GM11168 (cell line): ENCODE measurements at regions not wholly inside any gene's neighbourhood (a gene's known extent, or its start where the extent isn't known, plus 50 kb on each side); places are given as distances from the start of the nearest gene placed in this dataset.

Experiments
- in situ Hi-C: fragments of 300-500 bp; cut with MboI; formaldehyde crosslinking; loops from one replicate; pipeline ENCODE4 v1.12.0; 2022; ENCODE audit warnings: low sequenced_read_pairs; ENCODE audit not compliant: unreplicated experiment

DNA sequence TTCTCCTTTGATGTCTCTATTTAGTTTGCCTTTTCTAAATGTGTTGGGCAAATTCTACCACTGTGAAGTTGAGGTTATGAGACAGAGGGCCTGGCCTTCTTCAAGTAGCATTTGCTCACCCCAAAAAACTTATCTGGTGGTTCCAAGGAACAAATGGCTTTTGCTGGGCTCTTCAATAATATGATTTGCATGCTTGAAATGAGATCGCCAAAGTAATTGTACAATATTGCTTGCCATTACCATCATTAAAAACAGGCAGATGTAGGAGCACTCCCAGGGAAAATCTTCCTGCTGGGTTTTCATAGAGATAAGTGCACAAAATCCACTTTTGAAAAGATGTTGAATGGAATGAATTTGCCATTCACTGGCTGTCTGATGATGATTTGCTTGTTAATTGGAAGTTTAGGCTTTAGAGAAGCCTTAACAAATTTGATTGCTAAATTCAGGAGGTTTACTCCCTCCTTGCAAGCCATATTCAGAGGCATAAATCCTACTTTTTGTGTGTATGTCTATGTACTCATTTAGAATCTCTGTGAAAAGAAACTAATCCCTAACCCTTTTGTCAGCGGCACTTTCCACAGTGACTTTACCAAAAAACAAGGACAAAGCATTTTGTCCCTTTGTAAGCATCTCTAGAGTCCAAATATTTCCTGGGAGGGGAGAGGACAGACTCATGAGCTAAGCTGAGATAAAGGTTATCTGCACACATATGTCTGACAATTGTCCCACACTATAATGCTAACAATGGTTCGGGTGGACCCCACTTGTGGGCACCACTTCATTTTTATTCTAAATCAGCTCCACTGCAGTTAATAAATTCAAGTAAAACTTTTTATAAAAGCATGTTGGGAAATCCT is 240.8 kb upstream of the PIK3C3 start:
- in situ Hi-C loops, result no loop called here

DNA sequence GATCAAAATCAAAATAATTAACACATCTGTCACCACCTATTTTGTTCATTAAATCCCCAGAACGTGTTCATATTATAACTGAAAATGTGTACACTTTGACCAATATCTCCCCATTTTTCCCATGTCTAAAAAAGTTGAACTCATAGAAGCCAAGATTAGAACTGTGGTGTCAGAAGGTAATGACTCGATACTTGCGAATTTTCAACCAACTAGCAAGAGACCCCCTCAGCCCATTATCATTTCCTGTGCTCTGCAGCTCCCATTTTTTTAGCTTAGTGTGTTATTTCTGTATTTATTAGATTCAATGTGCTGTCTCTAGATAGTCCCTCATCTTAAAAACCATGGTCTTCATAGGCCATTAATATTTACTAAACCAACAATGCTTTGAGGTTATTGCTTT is 248.7 kb upstream of the PIK3C3 start:
- in situ Hi-C loops, result no loop called here

DNA sequence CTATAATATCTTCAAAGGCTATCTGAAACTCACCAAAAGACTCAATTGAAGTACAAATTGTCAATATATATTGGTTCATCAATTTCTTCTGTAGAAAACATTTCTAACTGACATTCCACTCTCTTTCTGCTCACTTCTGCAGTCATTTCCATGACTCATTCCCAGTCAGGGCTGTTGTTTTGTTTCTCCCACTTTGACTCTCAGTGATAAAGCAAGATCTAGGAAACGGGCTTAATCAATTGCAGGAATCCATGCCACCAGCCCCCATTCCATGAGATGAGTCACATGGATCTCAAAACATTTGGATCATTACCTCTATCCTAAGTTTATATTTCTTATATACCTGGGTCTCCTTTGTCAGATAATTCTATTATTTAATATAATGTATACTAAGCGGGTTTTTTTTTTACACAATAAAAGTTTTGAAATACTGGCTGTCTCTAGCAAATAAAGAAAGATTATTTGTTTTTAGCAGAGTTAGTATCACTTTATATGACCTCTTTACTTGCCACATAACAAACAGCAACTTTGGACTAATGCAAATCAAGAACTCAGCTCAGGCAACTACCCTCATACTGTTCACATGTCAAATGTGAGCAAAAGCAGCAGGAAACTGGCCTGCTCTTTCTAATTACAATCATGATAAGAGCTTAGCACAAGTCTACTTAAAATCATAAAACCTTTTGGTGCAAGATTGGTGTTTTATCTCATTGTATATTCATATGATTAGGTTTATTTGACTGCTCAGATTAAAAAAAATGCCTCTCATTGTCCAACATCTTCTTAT is 251.1 kb upstream of the PIK3C3 start:
- in situ Hi-C loops, result no loop called here

GRCh38 chr18:41700416-41700815 is 254.6 kb upstream of the PIK3C3 start:
- in situ Hi-C loops, result no loop called here

GRCh38 chr18:41695441-41695840 is 259.6 kb upstream of the PIK3C3 start:
- in situ Hi-C loops, result no loop called here

DNA sequence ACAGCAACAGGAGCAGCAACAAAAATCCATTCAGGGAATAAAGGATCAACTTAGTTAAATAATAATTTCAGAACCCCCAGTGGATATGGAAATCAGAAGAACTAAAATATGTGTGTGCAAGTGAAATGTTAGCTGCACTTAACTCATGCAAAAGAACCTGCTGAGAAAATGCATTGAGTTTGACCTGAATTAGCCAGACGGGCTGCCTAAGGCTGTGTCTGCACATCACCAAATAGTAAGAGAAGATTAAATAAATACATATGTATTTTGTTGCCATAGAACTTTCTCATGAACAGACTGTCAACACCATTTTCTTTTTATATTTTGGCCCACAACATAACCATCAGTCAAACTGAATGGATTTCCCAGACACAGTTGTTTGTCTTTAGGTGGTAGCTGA is 262.0 kb upstream of the PIK3C3 start:
- in situ Hi-C loops, result no loop called here

DNA sequence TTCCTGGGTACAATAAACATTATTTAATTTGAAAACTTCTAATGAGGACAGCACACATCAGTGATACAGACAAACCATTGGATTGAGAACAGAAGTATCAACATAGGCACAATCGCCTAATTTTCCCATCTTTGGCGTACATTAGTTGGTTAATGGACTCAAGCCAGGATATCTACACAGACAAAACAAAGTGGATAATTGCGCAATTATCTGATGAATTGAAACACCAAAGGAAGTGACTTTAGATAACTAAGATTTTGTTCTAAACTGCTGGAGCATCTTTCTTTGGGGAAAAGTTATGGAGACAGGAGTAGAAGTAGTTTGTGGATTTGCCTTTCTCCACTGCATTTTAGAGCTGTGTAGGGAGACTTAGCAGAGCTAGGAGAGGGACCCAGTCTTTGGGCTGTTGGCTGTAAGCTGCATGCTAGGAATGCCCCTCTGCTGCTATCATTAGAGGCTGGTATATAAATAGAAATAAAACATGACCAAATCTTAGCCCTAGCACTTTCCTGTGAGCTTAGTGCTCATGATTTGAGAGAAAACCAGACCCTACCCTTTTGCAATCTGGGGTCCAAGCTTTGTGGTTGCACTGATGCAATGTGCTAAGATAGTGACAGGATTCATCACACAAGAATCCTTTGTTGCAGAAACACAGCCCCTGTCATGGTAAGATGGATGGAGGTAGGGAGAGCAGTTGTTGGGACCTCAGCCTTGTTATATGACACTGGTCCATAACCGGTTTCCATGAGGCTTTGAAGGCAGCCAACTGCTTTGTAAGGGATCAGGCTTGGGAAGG is 264.5 kb upstream of the PIK3C3 start:
- in situ Hi-C loops, result no loop called here

DNA sequence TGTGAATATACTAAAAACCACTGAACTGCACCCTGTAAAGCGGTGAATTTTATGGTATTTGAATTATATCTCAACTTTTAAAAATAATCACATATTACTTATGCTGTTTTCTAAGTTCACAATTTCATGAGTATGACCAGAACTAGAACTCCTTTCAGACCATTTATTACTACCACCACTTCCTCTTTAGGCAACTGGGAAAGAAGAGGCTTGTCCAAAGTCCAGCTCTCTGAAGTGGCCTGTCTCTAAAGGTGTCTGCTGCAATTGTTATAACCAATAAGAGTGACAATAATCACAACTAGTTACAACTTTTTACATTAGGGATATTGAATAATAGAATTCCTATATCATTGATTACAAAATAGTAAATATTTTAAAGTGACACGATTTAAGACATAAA is 267.9 kb upstream of the PIK3C3 start:
- in situ Hi-C loops, result no loop called here

DNA sequence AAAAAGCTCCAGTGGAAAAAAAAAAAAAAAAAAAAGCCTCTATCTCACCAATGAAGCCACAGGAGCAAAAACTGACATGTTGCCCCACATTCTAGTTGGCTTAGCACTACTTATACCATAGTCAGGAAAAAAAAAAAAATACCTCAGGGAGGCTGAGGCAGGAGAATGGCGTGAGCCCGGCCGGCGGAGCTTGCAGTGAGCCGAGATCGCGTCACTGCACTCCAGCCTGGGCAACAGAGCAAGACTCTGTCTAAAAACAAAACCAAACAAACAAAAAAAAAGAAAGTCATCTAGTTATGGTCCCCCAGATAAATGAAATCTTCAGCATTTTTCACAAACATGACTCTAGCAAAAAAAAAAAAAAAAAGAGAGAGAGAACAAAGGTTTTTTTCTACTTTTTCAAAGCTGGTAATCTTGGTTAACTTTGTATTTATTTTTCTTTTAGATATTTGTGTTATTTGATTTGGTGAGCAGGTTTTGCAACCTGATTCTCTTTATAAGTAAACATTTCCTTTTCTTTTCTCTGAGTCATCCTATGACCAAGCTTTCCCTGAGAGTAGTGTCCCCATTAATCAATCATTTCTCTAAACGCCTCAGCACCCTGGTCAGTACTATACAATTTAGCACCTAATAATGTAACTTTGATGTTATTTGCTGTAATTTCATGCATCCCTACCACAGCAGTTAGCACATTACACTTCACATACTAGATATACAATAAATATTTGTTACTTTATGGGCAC is 273.7 kb upstream of the PIK3C3 start:
- in situ Hi-C loops, result no loop called here

DNA sequence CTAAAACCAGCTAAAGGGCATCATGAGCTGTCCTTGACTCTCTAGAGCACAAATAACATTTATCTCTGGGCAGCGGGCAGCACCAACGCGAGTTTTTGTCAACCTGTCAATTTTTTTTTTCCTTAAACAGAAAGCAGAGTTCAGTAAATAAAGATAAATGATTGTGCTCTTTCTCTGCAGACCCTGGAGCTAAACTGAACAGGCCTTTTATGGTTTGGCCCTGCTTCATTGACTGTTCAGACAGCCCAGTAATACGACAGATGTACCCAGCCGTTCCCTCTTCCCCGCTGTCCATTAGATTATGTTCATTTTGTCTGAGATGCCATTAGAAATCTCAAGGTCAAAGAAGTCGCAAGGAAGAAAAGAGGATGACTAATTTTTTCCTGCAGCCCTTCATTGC is 280.5 kb upstream of the PIK3C3 start:
- in situ Hi-C loops, result no loop called here

- in situ Hi-C loops, result no loop called here
Observed at GRCh38 chr18:41666231-41666630, 288.8 kb upstream of the PIK3C3 start.

DNA sequence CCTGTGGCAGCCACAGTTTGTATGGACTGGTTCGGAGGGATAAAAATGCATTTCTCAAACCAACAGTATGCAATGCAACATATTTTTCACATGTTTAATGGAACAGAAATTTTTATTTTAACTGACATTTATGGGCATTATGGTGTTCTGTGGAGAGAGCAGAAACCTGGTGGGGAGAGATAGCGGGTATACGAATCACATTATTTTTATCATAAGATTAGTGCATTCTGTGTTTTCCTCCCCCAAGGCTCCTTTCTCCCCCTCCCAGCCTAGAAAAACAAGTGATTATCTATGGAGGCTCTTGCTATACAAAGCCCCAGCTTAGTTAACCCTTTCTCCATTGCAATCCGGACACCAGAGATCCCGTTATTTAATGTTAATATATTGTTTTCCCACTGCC is 289.8 kb upstream of the PIK3C3 start:
- in situ Hi-C loops, result no loop called here

DNA sequence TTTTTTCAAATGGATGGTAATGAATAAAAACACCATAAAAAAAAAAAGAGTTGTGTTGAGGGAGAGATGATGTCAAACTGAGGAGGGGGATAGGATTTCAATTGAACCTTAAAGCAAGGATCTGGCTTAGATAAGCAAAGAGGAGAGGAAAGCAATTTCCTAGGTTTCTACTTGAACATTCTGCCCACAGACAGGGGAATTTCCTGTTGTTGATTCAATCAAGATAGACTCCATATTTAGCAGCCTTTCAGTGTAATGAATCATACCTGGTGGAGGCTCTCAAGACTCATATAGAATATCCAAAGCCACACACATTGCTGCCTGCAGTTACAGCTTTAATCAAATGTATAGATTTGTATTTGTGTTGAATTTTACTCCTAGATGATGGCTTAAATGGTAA is 294.4 kb upstream of the PIK3C3 start:
- in situ Hi-C loops, result no loop called here

DNA sequence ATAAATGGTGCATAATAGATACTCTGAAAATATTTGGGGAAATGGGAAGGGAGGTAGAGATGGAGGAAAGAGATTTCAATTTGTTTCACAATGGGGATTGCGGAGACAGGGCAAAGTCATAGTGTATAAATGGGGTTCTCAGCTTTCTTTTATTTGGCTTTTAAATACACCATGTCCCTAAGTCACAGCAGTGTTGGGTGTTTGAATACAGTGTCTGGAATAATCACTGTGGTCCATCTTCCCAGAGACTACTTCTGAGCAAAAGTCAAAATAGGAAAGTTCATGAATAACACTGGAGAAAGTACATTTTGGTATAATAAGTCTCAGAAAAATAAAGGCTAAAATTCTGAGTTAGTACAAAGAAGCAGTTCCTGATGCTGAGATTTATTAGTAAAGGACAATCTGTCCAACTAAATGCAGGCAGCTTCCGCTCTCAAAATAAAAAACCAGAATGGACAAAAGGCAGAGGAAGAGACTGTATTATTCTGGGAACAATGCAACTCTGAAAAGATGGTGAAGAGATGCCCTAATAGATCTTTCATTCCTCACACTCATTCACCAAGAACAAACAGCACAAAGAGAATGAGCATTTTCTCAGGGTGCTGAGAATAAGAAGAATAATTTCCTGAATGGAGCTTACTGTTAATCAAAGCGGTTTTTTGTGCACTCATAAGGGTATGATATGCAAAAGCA is 295.4 kb upstream of the PIK3C3 start:
- in situ Hi-C loops, result no loop called here

DNA sequence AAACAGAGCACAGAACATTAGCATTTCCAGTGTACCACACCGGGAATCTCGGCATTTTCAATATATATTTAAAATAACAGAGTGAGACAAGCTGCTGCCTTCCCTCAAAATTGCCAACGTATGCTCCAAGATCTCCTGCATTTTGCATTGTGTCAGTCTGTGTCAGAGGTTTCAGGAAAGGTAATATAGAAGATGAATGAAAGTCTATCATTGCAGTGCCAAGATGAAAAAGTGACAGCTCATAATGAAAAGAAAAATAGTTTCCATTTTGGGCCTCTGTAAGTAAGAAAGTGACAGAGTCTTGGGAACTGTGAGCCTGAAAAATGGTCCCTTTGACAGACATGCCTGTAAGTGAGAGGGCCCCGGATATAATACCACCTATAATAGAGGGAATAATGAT is 297.8 kb upstream of the PIK3C3 start:
- in situ Hi-C loops, result no loop called here

DNA sequence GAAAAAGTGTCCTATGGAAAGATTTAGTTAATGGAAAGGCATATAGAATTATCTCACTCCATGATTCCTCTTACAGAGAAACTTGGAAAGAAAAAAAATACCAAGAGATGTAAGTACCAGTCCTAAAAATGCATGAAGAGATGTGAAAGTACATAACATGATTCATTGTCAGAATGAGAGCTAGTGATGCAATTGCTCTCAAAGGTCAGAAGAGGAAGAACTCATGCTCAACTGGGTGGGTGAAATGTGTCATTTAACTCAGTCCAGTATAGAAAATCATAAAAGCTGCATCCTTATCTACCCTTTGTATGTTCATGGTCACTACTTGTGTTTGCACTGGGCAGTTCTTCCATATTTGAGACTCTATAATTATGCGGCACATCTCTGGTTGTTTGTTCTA is 300.0 kb upstream of the PIK3C3 start:
- in situ Hi-C loops, result no loop called here

DNA sequence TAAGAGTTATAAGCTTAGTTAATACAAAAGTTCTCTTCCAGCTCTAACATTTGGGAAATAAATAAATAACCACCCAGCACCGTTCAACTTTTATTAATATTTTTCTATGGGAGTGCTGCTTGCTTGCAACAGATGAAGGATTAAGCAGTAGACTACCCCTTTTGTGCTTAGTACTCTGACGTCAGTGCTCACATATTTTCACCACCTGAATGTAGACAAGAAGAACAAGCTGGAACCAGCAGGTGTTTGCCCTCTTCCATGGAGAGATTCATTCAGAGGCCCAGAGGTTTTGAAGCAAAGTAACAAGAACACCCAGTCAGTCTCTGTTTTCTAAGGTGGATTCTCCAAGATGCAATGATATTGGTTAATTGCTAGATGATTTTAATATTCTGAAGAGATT is 307.1 kb upstream of the PIK3C3 start:
- in situ Hi-C loops, result no loop called here

GRCh38 chr18:41646915-41647620 is 308.0 kb upstream of the PIK3C3 start:
- in situ Hi-C loops, result no loop called here
